Mesenchymal stem cell (in vitro differentiated cells and primary cell): ENCODE measurements at regions not wholly inside any gene's neighbourhood (a gene's known extent, or its start where the extent isn't known, plus 50 kb on each side); places are given as distances from the start of the nearest gene placed in this dataset.

Source experiments
- DNase-seq: peaks from one replicate; pipeline ENCODE4 v3.0.0-alpha.2; 2013
- H2AFZ ChIP-seq: one replicate; pipeline ENCODE4 v1.6.1; 2013; ENCODE audit warnings: low read depth, mild to moderate bottlenecking, control low read depth, inconsistent platforms, low read length, moderate library complexity
- H2AK5ac ChIP-seq: 2 replicates; pipeline ENCODE4 v1.6.1; 2013; ENCODE audit warnings: low read length, moderate library complexity, mild to moderate bottlenecking, inconsistent platforms; ENCODE audit not compliant: severe bottlenecking
- H2BK120ac ChIP-seq: one replicate; pipeline ENCODE4 v1.6.1; 2013; ENCODE audit warnings: low read depth, mild to moderate bottlenecking, inconsistent platforms, low read length, moderate library complexity
- H2BK12ac ChIP-seq, 2 experiments: one replicate each; pipeline ENCODE4 v1.6.1; 2013; ENCODE audit warnings: inconsistent platforms in 2 of 2, low read length in 2 of 2, mild to moderate bottlenecking in 2 of 2, moderate library complexity in 2 of 2, control low read depth in 1 of 2
- H2BK15ac ChIP-seq: one replicate; pipeline ENCODE4 v1.6.1; 2013; ENCODE audit warnings: mild to moderate bottlenecking, low read depth, inconsistent platforms; ENCODE audit not compliant: poor library complexity, severe bottlenecking
- H2BK5ac ChIP-seq: 2 replicates; pipeline ENCODE4 v1.6.1; 2013; ENCODE audit warnings: low read depth, mild to moderate bottlenecking, low read length, control low read depth, inconsistent platforms; ENCODE audit not compliant: poor library complexity, severe bottlenecking
- H3K14ac ChIP-seq, 2 experiments: one replicate each; pipeline ENCODE4 v1.6.1; 2013; ENCODE audit warnings: inconsistent platforms in 2 of 2, low read length in 2 of 2, control low read depth in 1 of 2, mild to moderate bottlenecking in 1 of 2, moderate library complexity in 1 of 2
- H3K18ac ChIP-seq, 2 experiments: one replicate each; pipeline ENCODE4 v1.6.1; 2013; ENCODE audit warnings: inconsistent platforms in 2 of 2, low read length in 2 of 2, control low read depth in 1 of 2, low read depth in 1 of 2, mild to moderate bottlenecking in 1 of 2
- H3K23ac ChIP-seq, 2 experiments: one replicate each; pipeline ENCODE4 v1.6.1; 2013; ENCODE audit warnings: inconsistent platforms in 2 of 2, low read length in 2 of 2, mild to moderate bottlenecking in 2 of 2, moderate library complexity in 2 of 2, control low read depth in 1 of 2
- H3K27ac ChIP-seq: 2 replicates; pipeline ENCODE4 v1.5.1; 2013; ENCODE audit warnings: mild to moderate bottlenecking, moderate library complexity, low read length, control low read depth, inconsistent platforms; ENCODE audit not compliant: poor library complexity, severe bottlenecking
- H3K27me3 ChIP-seq, 2 experiments: 2 replicates each; pipeline versions ENCODE4 v1.6.1 to v1.7.0; 2013; ENCODE audit warnings: low read length in 2 of 2, mild to moderate bottlenecking in 2 of 2, moderate library complexity in 2 of 2, control low read depth in 1 of 2, inconsistent platforms in 1 of 2; ENCODE audit not compliant: control insufficient read depth in 1 of 2, insufficient read depth in 1 of 2
- H3K36me3 ChIP-seq, 2 experiments: 2 replicates each; pipeline versions ENCODE4 v1.6.1 to v1.7.0; 2013; ENCODE audit warnings: low read length in 2 of 2, control low read depth in 1 of 2, inconsistent platforms in 1 of 2, low read depth in 1 of 2, mild to moderate bottlenecking in 1 of 2; ENCODE audit not compliant: insufficient read depth in 2 of 2, control insufficient read depth in 1 of 2
- H3K4ac ChIP-seq, 2 experiments: one replicate each; pipeline ENCODE4 v1.6.1; 2013; ENCODE audit warnings: inconsistent platforms in 2 of 2, low read length in 2 of 2, mild to moderate bottlenecking in 2 of 2, moderate library complexity in 2 of 2, control low read depth in 1 of 2, low read depth in 1 of 2
- H3K4me1 ChIP-seq: 2 replicates; pipeline ENCODE4 v1.6.1; 2013; ENCODE audit warnings: low read depth, low read length, control low read depth; ENCODE audit not compliant: control insufficient read depth, insufficient read depth
- H3K4me2 ChIP-seq: 2 replicates; pipeline ENCODE4 v1.6.1; 2013; ENCODE audit warnings: low read length, mild to moderate bottlenecking, inconsistent platforms; ENCODE audit not compliant: poor library complexity, severe bottlenecking
- H3K4me3 ChIP-seq, 2 experiments: 2 replicates each; pipeline versions ENCODE4 v1.5.1 to v1.7.0; 2013; ENCODE audit warnings: low read length in 2 of 2, mild to moderate bottlenecking in 2 of 2, control low read depth in 1 of 2, low read depth in 1 of 2; ENCODE audit not compliant: insufficient read depth in 1 of 2
- H3K79me1 ChIP-seq: replicated peaks from 2 replicates; pipeline ENCODE4 v1.6.1; 2013; ENCODE audit warnings: mild to moderate bottlenecking, control low read depth, low read length, inconsistent platforms; ENCODE audit not compliant: poor library complexity, severe bottlenecking
- H3K9ac ChIP-seq: 2 replicates; pipeline ENCODE4 v1.7.0; 2013; ENCODE audit warnings: mild to moderate bottlenecking, low read length, moderate library complexity
- H3K9me3 ChIP-seq: 2 replicates; pipeline ENCODE4 v1.7.0; 2013; ENCODE audit warnings: mild to moderate bottlenecking, low read length; ENCODE audit not compliant: control insufficient read depth
- H4K8ac ChIP-seq: one replicate; pipeline ENCODE4 v1.6.1; 2013; ENCODE audit warnings: inconsistent platforms, mild to moderate bottlenecking, low read length, moderate library complexity
- H4K91ac ChIP-seq: one replicate; pipeline ENCODE4 v1.6.1; 2013; ENCODE audit warnings: mild to moderate bottlenecking, low read length, inconsistent platforms
- WGBS: methylation state at CpG from one replicate; pipeline ENCODE4 v1.1.7; 2013; ENCODE audit warnings: mixed read lengths; 5-methylcytosine and 5-hydroxymethylcytosine counted together

GRCh38 chr9:7238247-7238637, 480.5 kb downstream of the KDM4C start:
- H3K9ac ChIP-seq = no peak overlapping the region
- H2BK120ac ChIP-seq = no peak overlapping the region
- H3K4me3 ChIP-seq = no peak overlapping the region
- H4K91ac ChIP-seq = no peak overlapping the region
- no peaks in the 10 kb centered on the region for H3K4me1 ChIP-seq
- no peaks in the 10 kb centered on the region for H3K9me3 ChIP-seq
- H3K14ac ChIP-seq = no peak overlapping the region
- no peaks in the 10 kb centered on the region for H3K36me3 ChIP-seq
- no peak overlapping the region for H2BK15ac ChIP-seq
- H3K18ac ChIP-seq = peak overlapping the region in 1 of 2 experiments; percentile 8
- 85% methylated on average over 2 of the region's 2 CpGs for WGBS
- H3K27ac ChIP-seq = no peak overlapping the region
- no peak overlapping the region for H3K23ac ChIP-seq
- no peak overlapping the region for H3K4me2 ChIP-seq
- no peak overlapping the region for H3K4ac ChIP-seq
- H2AK5ac ChIP-seq = no peak overlapping the region
- no peaks in the 10 kb centered on the region for H3K79me1 ChIP-seq
- no peak overlapping the region for H4K8ac ChIP-seq
- no peak for DNase-seq
- peaks cover 0 to 34% of the 10 kb centered on the region in 2 experiments for H3K27me3 ChIP-seq
- no peak overlapping the region for H2AFZ ChIP-seq
- H2BK12ac ChIP-seq = no peak overlapping the region
- H2BK5ac ChIP-seq = no peak overlapping the region

GRCh38 chr9:7237473-7238246, 479.9 kb downstream of the KDM4C start:
- 57% methylated on average over 1 of the region's 1 CpG for WGBS
- no peak overlapping the region for H3K4me2 ChIP-seq
- no peak overlapping the region for H4K8ac ChIP-seq
- no peaks in the 10 kb centered on the region for H3K9me3 ChIP-seq
- H3K9ac ChIP-seq = peak overlapping the region; percentile 15
- H3K14ac ChIP-seq = no peak overlapping the region
- no peak overlapping the region for H3K4ac ChIP-seq
- no peak overlapping the region for H2BK120ac ChIP-seq
- no peak overlapping the region for H3K27ac ChIP-seq
- no peak overlapping the region for H2BK5ac ChIP-seq
- peak; percentile 26 for DNase-seq
- no peaks in the 10 kb centered on the region for H3K36me3 ChIP-seq
- H3K79me1 ChIP-seq = no peaks in the 10 kb centered on the region
- H3K4me3 ChIP-seq = peak overlapping the region in 1 of 2 experiments; percentile 8
- no peak overlapping the region for H2BK12ac ChIP-seq
- peaks cover 0 to 38% of the 10 kb centered on the region in 2 experiments for H3K27me3 ChIP-seq
- H3K4me1 ChIP-seq = no peaks in the 10 kb centered on the region
- no peak overlapping the region for H2BK15ac ChIP-seq
- no peak overlapping the region for H4K91ac ChIP-seq
- H3K18ac ChIP-seq = no peak overlapping the region
- no peak overlapping the region for H2AFZ ChIP-seq
- no peak overlapping the region for H2AK5ac ChIP-seq
- H3K23ac ChIP-seq = no peak overlapping the region

- Histone ChIP-seq H3K18ac (no peak overlapping the region), H3K9me3 (no peaks in the 10 kb centered on the region), H3K4me2 (no peak overlapping the region), H2BK12ac (no peak overlapping the region), H4K91ac (no peak overlapping the region), H3K9ac (no peak overlapping the region), H4K8ac (no peak overlapping the region), H3K4me3 (no peak overlapping the region), H3K14ac (no peak overlapping the region), H3K27ac (no peak overlapping the region), H2BK15ac (no peak overlapping the region), H3K79me1 (no peaks in the 10 kb centered on the region), H2AFZ (no peak overlapping the region), H3K27me3 (peaks cover 0 to 53% of the 10 kb centered on the region in 2 experiments), H3K23ac (no peak overlapping the region), H2AK5ac (no peak overlapping the region), H2BK120ac (no peak overlapping the region), H2BK5ac (no peak overlapping the region), H3K36me3 (no peaks in the 10 kb centered on the region), H3K4ac (no peak overlapping the region), H3K4me1 (no peaks in the 10 kb centered on the region)
- 85% methylated on average over 4 of the region's 5 CpGs for WGBS
- no peak for DNase-seq
These were observed 478.4 kb downstream of the KDM4C start for GRCh38 chr9:7236186-7236585.

GRCh38 chr9:7234144-7234543, 476.4 kb downstream of the KDM4C start:
- no peak overlapping the region for H2AK5ac ChIP-seq
- H2BK15ac ChIP-seq = no peak overlapping the region
- peak; percentile 47 for DNase-seq
- H3K27me3 ChIP-seq = peaks cover 0 to 61% of the 10 kb centered on the region in 2 experiments
- H3K9me3 ChIP-seq = peaks cover 5% of the 10 kb centered on the region
- no peak overlapping the region for H2BK120ac ChIP-seq
- no peak overlapping the region for H3K4ac ChIP-seq
- no peaks in the 10 kb centered on the region for H3K79me1 ChIP-seq
- H3K4me3 ChIP-seq = no peak overlapping the region
- H3K18ac ChIP-seq = no peak overlapping the region
- H3K9ac ChIP-seq = no peak overlapping the region
- H3K4me2 ChIP-seq = no peak overlapping the region
- no peak overlapping the region for H4K8ac ChIP-seq
- H2AFZ ChIP-seq = no peak overlapping the region
- WGBS = 28% methylated on average over 5 of the region's 5 CpGs
- H3K36me3 ChIP-seq = no peaks in the 10 kb centered on the region
- H2BK12ac ChIP-seq = no peak overlapping the region
- no peak overlapping the region for H2BK5ac ChIP-seq
- no peak overlapping the region for H3K23ac ChIP-seq
- H3K27ac ChIP-seq = no peak overlapping the region
- H3K14ac ChIP-seq = no peak overlapping the region
- no peaks in the 10 kb centered on the region for H3K4me1 ChIP-seq
- H4K91ac ChIP-seq = no peak overlapping the region
